Fibroblast of lung (primary cell): ENCODE measurements at regions not wholly inside any gene's neighbourhood (a gene's known extent, or its start where the extent isn't known, plus 50 kb on each side); places are given as distances from the start of the nearest gene placed in this dataset.

Experiments
- CTCF ChIP-seq, 2 donors: IDR thresholded peaks in 1 of 2; conservative IDR thresholded peaks in 1 of 2; 1 replicate in 1 of 2; 2 replicates in 1 of 2; pipeline ENCODE4 v1.5.1; 2011 to 2012; ENCODE audit warnings: low read length in 2 of 2, control low read depth in 1 of 2, inconsistent platforms in 1 of 2, low read depth in 1 of 2, mild to moderate bottlenecking in 1 of 2
- EZH2 ChIP-seq: IDR thresholded peaks from 2 replicates; pipeline ENCODE4 v1.5.1; 2012; ENCODE audit warnings: low read length, control low read depth, mild to moderate bottlenecking; ENCODE audit errors: missing control alignments

- TF ChIP-seq CTCF (conservative IDR thresholded peaks at IDR 0.05 in 1 of 2, IDR thresholded peaks at IDR 0.05 in 1 of 2; ENCODE audit: low read depth in 1 of 2, low read length in 2 of 2) (no peak), EZH2 (no peak)
Measured at GRCh38 chr1:14102180-14102579, 402.2 kb downstream of the PRDM2 start.
